Stimulated activated CD8-positive, alpha-beta memory T cell treated with anti-CD3 and anti-CD28 coated beads, Interleukin-2, amount 100 ng/mL, for 1 hour (primary cell): ENCODE measurements at regions not wholly inside any gene's neighbourhood (a gene's known extent, or its start where the extent isn't known, plus 50 kb on each side); places are given as distances from the start of the nearest gene placed in this dataset.

ENCODE experiments used
- DNase-seq, 2 donors: peaks; one replicate each; pipeline ENCODE4 v3.0.0-alpha.2; 2020; ENCODE audit warnings: low read depth in 2 of 2

DNA sequence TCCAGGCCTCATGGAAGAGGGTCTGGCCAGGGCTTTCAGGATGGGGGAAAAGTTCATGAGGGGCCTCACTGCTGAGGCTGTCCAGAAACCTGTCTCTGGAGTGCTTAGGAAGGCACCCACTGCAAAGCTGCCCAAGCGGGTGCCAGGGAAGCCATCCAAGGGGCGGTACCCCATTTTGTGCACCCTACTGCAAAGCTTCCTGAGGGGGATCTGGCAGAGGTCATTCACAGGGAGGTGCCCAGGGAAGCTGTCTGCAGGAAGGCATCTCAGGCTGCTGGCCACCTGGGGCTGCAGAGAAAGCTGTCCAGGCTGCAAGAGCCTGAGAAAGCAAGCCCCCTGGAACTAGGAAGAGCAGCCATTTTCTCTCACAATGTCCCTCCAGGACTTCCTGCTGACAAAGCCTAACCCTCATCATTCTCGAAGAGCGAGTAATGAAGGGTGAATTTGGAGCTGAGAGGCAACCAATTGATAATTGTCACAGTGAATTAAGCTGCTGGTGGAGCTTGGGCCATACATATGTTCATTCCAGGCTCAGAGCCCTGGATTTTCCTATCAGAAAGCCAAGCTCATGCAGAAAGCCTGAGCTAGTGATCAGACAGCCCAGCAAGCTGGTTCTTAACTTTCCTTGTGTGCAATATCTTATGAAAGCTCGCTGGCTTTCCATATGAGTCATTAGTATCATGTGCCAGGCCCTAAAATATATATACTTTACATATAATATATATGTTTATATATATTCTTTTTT, 62.2 kb upstream of the SLC22A16 start:
- DNase-seq = no peak

GRCh38 chr6:110537208-110538123, 61.1 kb upstream of the SLC22A16 start:
- no peak for DNase-seq

GRCh38 chr6:110534731-110535492, 58.5 kb upstream of the SLC22A16 start:
- no peak for DNase-seq

GRCh38 chr6:110532431-110532830, 56.0 kb upstream of the SLC22A16 start:
- DNase-seq = no peak

GRCh38 chr6:110530671-110531070, 54.3 kb upstream of the SLC22A16 start:
- no peak for DNase-seq

DNA sequence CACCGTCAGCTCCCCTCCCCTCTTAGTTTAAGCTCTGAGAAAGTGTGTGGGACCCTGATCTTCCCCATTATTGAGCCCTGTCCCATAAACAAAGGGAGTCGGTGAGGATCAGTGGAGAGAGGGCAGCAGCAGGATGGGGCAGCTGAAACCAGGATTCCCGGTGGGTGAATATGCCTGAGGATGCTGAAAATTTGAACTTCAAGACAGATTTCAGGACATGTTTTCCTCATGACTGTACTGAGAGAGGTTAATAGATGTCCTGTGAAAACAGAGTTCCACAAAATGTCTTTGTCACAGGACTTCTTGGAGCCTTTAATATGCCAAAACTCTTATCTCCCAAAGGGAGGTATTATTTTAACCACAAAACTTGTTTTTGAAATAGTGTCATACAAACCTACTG, 53.5 kb upstream of the SLC22A16 start:
- no peak for DNase-seq

GRCh38 chr6:110529355-110529754, 52.9 kb upstream of the SLC22A16 start:
- no peak for DNase-seq

DNA sequence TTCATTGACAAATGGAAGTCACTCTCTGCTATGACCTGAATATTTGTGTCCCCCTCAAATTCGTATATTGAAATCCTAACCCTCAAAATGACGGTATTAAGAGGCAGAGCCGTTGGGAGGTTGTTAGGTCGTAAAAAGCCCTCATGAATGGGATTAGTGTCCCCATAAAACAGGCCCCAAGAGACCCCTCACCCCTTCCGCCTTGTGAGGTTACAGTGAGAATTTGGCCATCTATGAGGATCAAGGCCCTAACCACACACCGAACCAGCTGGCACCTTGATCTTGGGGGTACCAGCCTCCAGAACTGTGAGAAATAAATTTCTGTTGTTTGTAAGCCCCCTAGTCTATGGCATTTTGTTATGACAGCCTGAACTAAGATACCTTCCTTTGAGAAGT, 52.5 kb upstream of the SLC22A16 start:
- no peak for DNase-seq

GRCh38 chr6:110528101-110528929, 51.9 kb upstream of the SLC22A16 start:
- DNase-seq = peak in 1 of 2 donors; percentile 7

DNA sequence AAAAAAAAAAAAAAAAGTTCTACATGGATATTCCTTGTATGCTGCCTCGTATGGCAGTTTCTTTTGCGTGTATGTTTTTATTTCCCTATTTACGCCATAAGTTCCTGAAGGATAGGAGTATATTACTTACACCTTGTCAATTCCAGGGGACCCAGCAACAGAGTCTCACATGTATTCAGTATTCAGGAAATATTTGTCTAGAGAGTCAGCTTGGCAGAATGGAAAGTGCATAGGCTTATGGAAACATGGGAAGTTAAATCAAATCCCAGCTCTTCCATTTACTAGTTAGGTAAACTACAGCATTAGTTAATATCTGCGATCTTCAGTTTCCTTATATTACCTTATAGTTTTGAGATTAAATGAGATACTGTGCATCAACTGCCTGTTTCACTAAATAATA, 51.1 kb upstream of the SLC22A16 start:
- no peak for DNase-seq

DNA sequence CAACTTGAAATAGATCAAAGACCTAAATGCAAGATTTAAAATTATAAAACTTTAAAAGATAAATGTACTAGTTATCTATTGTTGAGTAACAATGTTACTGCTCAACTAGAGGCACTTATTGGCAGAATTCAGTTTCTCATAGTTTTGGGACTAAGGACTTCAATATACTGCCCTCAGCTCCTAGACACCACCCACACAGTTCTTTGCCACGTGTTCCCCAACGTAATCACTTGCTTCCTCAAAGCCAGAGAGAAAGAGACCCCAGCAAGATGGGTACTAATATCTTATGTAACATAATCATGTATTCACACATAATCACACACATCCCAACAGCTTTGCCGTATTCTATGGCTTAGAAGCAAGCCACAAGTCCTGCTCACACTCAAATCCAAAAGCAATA, 50.3 kb upstream of the SLC22A16 start:
- DNase-seq = no peak
